H9 (cell line): ENCODE measurements at regions not wholly inside any gene's neighbourhood (a gene's known extent, or its start where the extent isn't known, plus 50 kb on each side); places are given as distances from the start of the nearest gene placed in this dataset.

Experiments
- DNase-seq: peaks from one replicate; pipeline ENCODE4 v3.0.0-alpha.2; 2017
- H2AFZ ChIP-seq: one replicate; pipeline ENCODE4 v1.6.1; 2013; ENCODE audit warnings: mild to moderate bottlenecking, low read length, control low read depth, moderate library complexity
- H2AK5ac ChIP-seq: 2 replicates; pipeline ENCODE4 v1.6.1; 2013; ENCODE audit warnings: low read length, control low read depth, mixed read lengths; ENCODE audit not compliant: insufficient read length
- H2BK120ac ChIP-seq: one replicate; pipeline ENCODE4 v1.6.1; 2013; ENCODE audit warnings: low read depth, mild to moderate bottlenecking, low read length, control low read depth, inconsistent platforms; ENCODE audit not compliant: poor library complexity, severe bottlenecking
- H2BK12ac ChIP-seq: 2 replicates; pipeline ENCODE4 v1.6.1; 2013; ENCODE audit warnings: low read length, control low read depth, mixed read lengths, low read depth; ENCODE audit not compliant: insufficient read length
- H2BK15ac ChIP-seq: 2 replicates; pipeline ENCODE4 v1.6.1; 2013; ENCODE audit warnings: low read depth, low read length, control low read depth
- H2BK20ac ChIP-seq: one replicate; pipeline ENCODE4 v1.6.1; 2013; ENCODE audit warnings: low read depth, mild to moderate bottlenecking, low read length, control low read depth, inconsistent platforms; ENCODE audit not compliant: poor library complexity, severe bottlenecking
- H2BK5ac ChIP-seq: 2 replicates; pipeline ENCODE4 v1.6.1; 2013; ENCODE audit warnings: low read length, control low read depth, mixed read lengths; ENCODE audit not compliant: insufficient read length
- H3K14ac ChIP-seq: 2 replicates; pipeline ENCODE4 v1.6.1; 2013; ENCODE audit warnings: low read length, control low read depth; ENCODE audit not compliant: insufficient read depth
- H3K18ac ChIP-seq: 2 replicates; pipeline ENCODE4 v1.6.1; 2013; ENCODE audit warnings: low read depth, mild to moderate bottlenecking, mixed read lengths, low read length, control low read depth; ENCODE audit not compliant: insufficient read length
- H3K23ac ChIP-seq: 2 replicates; pipeline ENCODE4 v1.6.1; 2013; ENCODE audit warnings: low read length, control low read depth, mixed read lengths, low read depth; ENCODE audit not compliant: insufficient read length
- H3K23me2 ChIP-seq: 2 replicates; pipeline ENCODE4 v1.6.1; 2013; ENCODE audit warnings: low read depth, mild to moderate bottlenecking, mixed read lengths, low read length, control low read depth; ENCODE audit not compliant: insufficient read length, poor library complexity, severe bottlenecking
- H3K27ac ChIP-seq: 2 replicates; pipeline ENCODE4 v1.5.1; 2013; ENCODE audit warnings: low read length, control low read depth, mixed read lengths, low read depth; ENCODE audit not compliant: insufficient read length
- H3K27me3 ChIP-seq: 2 replicates; pipeline ENCODE4 v1.6.1; 2013; ENCODE audit warnings: low read length, control low read depth, inconsistent platforms; ENCODE audit not compliant: insufficient read depth
- H3K4ac ChIP-seq: 2 replicates; pipeline ENCODE4 v1.6.1; 2013; ENCODE audit warnings: low read depth, mild to moderate bottlenecking, control low read depth, inconsistent platforms, low read length, moderate library complexity
- H3K4me1 ChIP-seq: 2 replicates; pipeline ENCODE4 v1.6.1; 2013; ENCODE audit warnings: low read length, control low read depth, inconsistent platforms; ENCODE audit not compliant: insufficient read depth
- H3K4me2 ChIP-seq: 2 replicates; pipeline ENCODE4 v1.6.1; 2013; ENCODE audit warnings: low read length, control low read depth, mixed read lengths; ENCODE audit not compliant: insufficient read length, insufficient read depth
- H3K56ac ChIP-seq: 2 replicates; pipeline ENCODE4 v1.6.1; 2013; ENCODE audit warnings: low read depth, mild to moderate bottlenecking, mixed read lengths, low read length, control low read depth; ENCODE audit not compliant: insufficient read length
- H3K79me1 ChIP-seq: 2 replicates; pipeline ENCODE4 v1.6.1; 2013; ENCODE audit warnings: low read depth, mild to moderate bottlenecking, moderate library complexity, low read length, control low read depth, inconsistent platforms; ENCODE audit not compliant: insufficient read depth, poor library complexity, severe bottlenecking
- H3K79me2 ChIP-seq: 2 replicates; pipeline ENCODE4 v1.6.1; 2013; ENCODE audit warnings: low read length, control low read depth, inconsistent platforms; ENCODE audit not compliant: insufficient read depth
- H3K9ac ChIP-seq: 2 replicates; pipeline ENCODE4 v1.6.1; 2013; ENCODE audit warnings: low read length, control low read depth, mixed read lengths; ENCODE audit not compliant: insufficient read length; ENCODE audit errors: extremely low read depth
- H3K9me3 ChIP-seq: one replicate; pipeline ENCODE4 v1.6.1; 2013; ENCODE audit warnings: low read depth, low read length, inconsistent platforms; ENCODE audit not compliant: control insufficient read depth
- H3T11ph ChIP-seq: one replicate; pipeline ENCODE4 v1.6.1; 2013; ENCODE audit warnings: mild to moderate bottlenecking, low read length, control low read depth, inconsistent platforms
- H4K20me1 ChIP-seq: one replicate; pipeline ENCODE4 v1.6.1; 2013; ENCODE audit not compliant: control insufficient read depth, insufficient read length, insufficient read depth
- H4K5ac ChIP-seq: 2 replicates; pipeline ENCODE4 v1.6.1; 2013; ENCODE audit warnings: low read depth, mild to moderate bottlenecking, mixed read lengths, low read length, control low read depth; ENCODE audit not compliant: insufficient read length
- H4K8ac ChIP-seq: replicated peaks from 2 replicates; pipeline ENCODE4 v1.6.1; 2013; ENCODE audit warnings: low read length, control low read depth, mixed read lengths, low read depth; ENCODE audit not compliant: insufficient read length
- H4K91ac ChIP-seq: 2 replicates; pipeline ENCODE4 v1.6.1; 2013; ENCODE audit warnings: low read depth, mild to moderate bottlenecking, moderate library complexity, mixed read lengths, low read length, control low read depth; ENCODE audit not compliant: insufficient read length
- H3K27ac Mint-ChIP-seq, 3 experiments: 2 replicates in 2 of 3; 3 replicates in 1 of 3; pipeline ENCODE4 v1.8.0; 2020 to 2021; ENCODE audit warnings: mixed read lengths in 3 of 3, mild to moderate bottlenecking in 1 of 3, moderate library complexity in 1 of 3
- H3K27me3 Mint-ChIP-seq: 2 replicates; pipeline ENCODE4 v1.8.0; 2021; ENCODE audit warnings: low read depth, mild to moderate bottlenecking, moderate library complexity, mixed read lengths
- H3K36me3 Mint-ChIP-seq, 3 experiments: 2 replicates in 2 of 3; 3 replicates in 1 of 3; pipeline ENCODE4 v1.8.0; 2020 to 2021; ENCODE audit warnings: low read depth in 3 of 3, mixed read lengths in 3 of 3; ENCODE audit not compliant: insufficient read depth in 1 of 3
- H3K4me1 Mint-ChIP-seq, 2 experiments: 2 replicates each; pipeline ENCODE4 v1.8.0; 2020; ENCODE audit warnings: mixed read lengths in 2 of 2
- H3K4me3 Mint-ChIP-seq, 2 experiments: 2 replicates in 1 of 2; 3 replicates in 1 of 2; pipeline ENCODE4 v1.8.0; 2020 to 2021; ENCODE audit warnings: mild to moderate bottlenecking in 2 of 2, mixed read lengths in 2 of 2, moderate library complexity in 1 of 2
- H3K9me3 Mint-ChIP-seq, 2 experiments: 2 replicates in 1 of 2; 3 replicates in 1 of 2; pipeline ENCODE4 v1.8.0; 2020; ENCODE audit warnings: mild to moderate bottlenecking in 2 of 2, mixed read lengths in 2 of 2, moderate library complexity in 1 of 2
- TF ChIP-seq, protein P1 (sequence below): fragments of 200-600 bp; sonication (generic); conservative IDR thresholded peaks from 3 replicates; pipeline ENCODE4 v1.8.0; 2021; ENCODE audit warnings: antibody characterized with exemption, mild to moderate bottlenecking

DNA sequence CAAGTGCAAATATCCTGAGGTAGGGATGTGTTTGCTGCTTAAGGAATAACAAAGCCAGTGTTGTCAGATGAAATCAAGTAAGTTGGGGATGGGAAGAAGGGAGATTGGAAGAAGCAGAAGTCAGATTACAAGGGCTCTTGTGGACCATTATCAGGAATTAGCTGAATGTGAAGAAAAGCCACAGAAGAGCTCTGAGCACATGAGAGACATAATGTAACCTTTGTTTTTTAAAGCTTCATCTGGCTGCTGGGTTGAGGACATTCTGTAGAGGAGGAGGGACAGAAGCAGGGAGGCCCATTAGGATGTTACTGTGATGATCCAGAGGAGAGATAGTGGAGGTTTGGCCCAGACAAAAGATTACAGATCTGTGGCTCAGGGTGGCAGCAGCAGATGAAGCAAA is 111.7 kb downstream of the DUSP10 start:
- no peak overlapping the region for H3T11ph ChIP-seq
- no peak for DNase-seq
- no peaks in the 10 kb centered on the region for H3K27me3 ChIP-seq
- H3K9me3 ChIP-seq: no peaks in the 10 kb centered on the region
- no peaks in the 10 kb centered on the region for H3K4me1 ChIP-seq
- no peaks in the 10 kb centered on the region for H3K36me3 Mint-ChIP-seq
- no peak overlapping the region for H3K18ac ChIP-seq
- H3K27ac Mint-ChIP-seq: no peak overlapping the region
- no peak overlapping the region for H3K27ac ChIP-seq
- H3K14ac ChIP-seq: no peak overlapping the region
- H2BK120ac ChIP-seq: no peak overlapping the region
- H3K4ac ChIP-seq: no peak overlapping the region
- no peaks in the 10 kb centered on the region for H3K79me1 ChIP-seq
- no peak overlapping the region for H3K4me3 Mint-ChIP-seq
- H3K9me3 Mint-ChIP-seq: 0 out of 5 replicates have a peak, but pooled peaks cover 0 to 2% of the 10 kb centered on the region in 2 experiments
- no peak overlapping the region for H2AK5ac ChIP-seq
- no peak overlapping the region for H3K9ac ChIP-seq
- H3K56ac ChIP-seq: no peak overlapping the region
- H3K23ac ChIP-seq: no peak overlapping the region
- no peaks in the 10 kb centered on the region; a peak in 1 of 4 replicates for H3K4me1 Mint-ChIP-seq
- no peak overlapping the region for H2AFZ ChIP-seq
- no peaks in the 10 kb centered on the region for H3K27me3 Mint-ChIP-seq
- no peak overlapping the region for H4K5ac ChIP-seq
- H2BK5ac ChIP-seq: no peak overlapping the region
- no peak overlapping the region for H2BK12ac ChIP-seq
- no peaks in the 10 kb centered on the region for H3K79me2 ChIP-seq
- no peak overlapping the region for H3K4me2 ChIP-seq
- no peak overlapping the region for H2BK15ac ChIP-seq
- TF ChIP-seq, protein P1, sequence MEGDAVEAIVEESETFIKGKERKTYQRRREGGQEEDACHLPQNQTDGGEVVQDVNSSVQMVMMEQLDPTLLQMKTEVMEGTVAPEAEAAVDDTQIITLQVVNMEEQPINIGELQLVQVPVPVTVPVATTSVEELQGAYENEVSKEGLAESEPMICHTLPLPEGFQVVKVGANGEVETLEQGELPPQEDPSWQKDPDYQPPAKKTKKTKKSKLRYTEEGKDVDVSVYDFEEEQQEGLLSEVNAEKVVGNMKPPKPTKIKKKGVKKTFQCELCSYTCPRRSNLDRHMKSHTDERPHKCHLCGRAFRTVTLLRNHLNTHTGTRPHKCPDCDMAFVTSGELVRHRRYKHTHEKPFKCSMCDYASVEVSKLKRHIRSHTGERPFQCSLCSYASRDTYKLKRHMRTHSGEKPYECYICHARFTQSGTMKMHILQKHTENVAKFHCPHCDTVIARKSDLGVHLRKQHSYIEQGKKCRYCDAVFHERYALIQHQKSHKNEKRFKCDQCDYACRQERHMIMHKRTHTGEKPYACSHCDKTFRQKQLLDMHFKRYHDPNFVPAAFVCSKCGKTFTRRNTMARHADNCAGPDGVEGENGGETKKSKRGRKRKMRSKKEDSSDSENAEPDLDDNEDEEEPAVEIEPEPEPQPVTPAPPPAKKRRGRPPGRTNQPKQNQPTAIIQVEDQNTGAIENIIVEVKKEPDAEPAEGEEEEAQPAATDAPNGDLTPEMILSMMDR: no peak
- H4K91ac ChIP-seq: no peak overlapping the region
- no peaks in the 10 kb centered on the region for H4K20me1 ChIP-seq
- H2BK20ac ChIP-seq: no peak overlapping the region
- no peaks in the 10 kb centered on the region for H3K23me2 ChIP-seq
- no peak overlapping the region for H4K8ac ChIP-seq
